ENCODE measurements at regions not wholly inside any gene's neighbourhood (a gene's known extent, or its start where the extent isn't known, plus 50 kb on each side); places are given as distances from the start of the nearest gene placed in this dataset.

DNA sequence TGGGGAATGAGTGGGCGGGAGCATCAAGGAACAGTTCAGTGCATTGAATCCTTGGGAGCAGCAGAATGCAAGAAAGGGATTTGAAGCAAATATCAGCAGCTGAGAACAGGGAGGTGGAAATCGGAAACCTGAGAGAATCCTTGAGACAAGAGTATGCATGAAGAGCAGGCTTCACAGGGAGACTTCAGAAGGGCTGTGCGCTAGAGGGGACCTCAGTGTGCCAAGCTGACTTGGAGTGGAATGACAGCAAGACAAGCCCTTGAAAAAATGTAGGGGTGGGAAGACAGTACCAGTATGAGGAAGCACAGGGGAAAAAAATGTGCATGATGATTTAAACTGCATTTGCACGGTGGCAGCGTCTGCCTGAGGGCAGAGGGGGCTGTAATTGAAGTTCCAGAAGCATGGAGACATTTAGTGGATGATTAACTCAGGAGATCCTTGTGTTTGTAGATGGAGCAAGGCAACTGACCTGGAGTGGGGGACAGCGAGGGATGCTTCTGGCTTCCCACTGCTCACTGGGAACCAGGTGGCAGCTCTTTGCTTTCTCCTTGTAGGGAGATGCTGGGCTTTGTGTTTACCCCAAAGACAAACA lies 204.9 kb upstream of the PLET1 start:
- no peak for DNase-seq
- no peak for ATAC-seq

DNA sequence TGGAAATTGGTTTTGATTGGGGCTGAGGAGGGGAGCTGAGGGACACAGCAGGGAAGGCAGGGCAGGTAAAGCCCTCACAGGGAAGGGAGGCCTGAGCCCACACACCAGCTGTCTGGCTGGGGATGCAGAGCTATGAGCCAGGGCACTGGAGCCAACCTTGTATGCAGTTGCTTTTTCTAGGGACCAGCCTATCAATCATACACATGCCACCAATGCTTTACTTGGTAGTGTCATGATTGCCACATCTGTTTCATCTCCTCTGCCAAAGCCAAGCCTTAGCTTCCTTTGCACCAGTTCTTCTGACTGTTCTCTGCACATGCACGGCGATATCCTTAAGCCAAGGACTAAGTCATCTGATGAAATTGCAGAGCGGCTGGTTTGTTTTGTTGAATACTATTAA lies 207.1 kb upstream of the PLET1 start:
- no peak for DNase-seq
- no peak for ATAC-seq

DNA sequence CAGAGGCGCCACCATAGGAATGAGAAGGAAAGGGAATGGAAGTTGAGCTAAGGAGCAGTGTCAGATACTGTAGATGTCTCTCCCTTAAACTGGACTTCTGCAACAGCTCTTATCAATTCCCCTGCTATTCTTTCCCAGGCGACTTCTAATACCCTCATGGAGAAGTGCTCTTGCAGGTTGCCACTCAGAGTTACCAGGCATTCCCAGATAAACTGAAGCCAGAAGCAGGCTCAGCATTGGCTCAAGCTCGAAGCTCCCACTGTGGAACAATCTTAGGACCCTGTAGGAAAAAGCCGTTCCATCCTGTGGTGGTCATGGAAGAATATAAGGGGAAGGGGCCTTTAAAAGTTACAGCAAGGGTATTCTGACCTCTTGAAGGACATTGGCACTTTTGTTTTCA lies 208.7 kb upstream of the PLET1 start:
- ATAC-seq (no peak), DNase-seq (no peak)

DNA sequence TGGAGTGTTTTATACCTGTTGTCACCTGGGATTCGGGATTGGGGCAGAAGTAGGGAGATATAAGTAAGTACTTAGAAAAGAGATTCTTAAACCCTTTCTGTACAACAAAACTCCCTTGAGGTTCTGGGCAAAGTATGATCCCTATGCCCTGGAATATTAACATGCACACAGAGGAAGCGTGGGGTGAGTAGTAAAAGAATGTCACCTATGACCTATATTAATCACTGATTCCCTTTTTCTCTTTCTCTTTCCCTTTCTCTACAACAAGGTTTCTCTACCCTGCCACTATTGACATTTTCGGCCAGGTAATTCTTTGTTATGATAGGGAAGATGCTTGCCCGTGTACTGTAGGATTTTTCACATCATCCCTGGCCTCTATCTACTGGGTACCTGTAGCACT lies 209.7 kb upstream of the PLET1 start:
- no peak for DNase-seq
- peak; percentile 17 for ATAC-seq

DNA sequence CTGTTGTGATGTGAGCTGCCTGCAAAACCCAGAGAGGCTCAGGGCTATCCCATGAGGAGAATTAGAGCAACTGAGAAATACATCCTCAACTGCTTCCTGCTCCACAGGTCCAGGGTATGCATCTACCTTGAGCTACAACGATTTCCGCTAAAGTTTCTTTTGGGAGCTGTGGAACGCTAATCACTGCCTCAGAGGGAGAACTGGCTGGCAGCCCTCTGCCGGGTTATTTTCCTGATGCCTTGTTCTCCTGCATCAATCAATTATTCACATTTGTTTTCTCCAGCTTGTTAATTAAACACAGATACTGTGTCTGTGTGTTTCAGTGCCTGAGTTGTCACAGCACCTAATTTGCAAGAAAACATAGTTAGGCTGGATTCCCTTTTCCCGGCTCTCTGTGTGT lies 211.1 kb upstream of the PLET1 start:
- ATAC-seq: no peak
- DNase-seq: no peak

DNA sequence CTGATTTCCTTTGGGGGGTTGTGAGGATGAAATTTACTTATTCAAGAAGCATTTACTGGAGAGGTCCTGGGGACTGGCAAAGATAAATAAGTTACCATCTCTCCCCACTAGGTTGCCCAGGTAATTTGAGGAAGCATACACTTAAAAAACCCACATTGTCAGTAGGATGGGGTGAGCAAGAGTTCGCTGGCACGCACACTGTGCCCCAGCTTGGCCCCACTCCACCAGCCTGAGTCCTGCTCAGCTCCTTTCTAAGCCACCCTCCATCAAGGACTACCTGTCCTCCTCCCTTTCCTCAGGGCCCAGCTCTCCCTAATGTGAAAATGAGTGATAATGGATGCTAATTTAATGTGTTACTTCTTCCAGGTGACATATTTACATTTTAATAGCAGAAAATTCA lies 216.5 kb upstream of the PLET1 start:
- no peak for ATAC-seq
- no peak for DNase-seq

DNA sequence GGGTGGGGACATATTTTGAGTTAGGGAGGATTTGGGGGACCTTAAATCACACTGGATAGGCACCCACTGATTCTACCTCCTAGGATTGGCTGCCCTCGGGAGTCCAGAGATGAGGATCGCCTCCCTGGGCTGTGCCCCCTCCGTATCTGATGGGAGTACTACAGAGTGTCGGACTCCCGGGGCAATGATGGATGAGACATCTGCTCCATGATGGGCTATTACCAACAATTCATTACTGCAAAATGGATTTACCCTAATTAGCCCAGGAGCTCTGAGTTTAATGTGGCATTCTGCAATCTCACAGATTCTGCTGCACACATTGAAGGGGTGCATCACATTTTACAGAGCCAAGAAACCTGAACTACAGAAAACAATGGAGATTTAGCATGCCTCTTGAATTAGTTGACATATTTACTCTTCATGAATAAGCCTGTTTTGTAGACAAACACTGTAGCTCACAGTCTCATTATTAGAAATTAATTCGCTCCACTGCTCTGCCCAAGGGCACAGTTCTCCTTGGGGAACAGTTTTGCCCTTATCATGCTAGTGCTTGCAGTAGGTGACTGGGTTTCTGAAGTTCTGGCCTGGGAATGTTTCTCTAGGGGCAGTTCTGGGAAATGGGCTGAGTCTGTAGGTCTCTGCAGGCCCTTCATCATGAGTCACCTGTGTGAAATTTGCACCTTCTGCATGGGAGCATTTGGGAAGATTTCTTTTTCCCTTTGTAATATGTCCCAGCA lies 217.1 kb upstream of the PLET1 start:
- no peak for DNase-seq
- ATAC-seq: no peak

DNA sequence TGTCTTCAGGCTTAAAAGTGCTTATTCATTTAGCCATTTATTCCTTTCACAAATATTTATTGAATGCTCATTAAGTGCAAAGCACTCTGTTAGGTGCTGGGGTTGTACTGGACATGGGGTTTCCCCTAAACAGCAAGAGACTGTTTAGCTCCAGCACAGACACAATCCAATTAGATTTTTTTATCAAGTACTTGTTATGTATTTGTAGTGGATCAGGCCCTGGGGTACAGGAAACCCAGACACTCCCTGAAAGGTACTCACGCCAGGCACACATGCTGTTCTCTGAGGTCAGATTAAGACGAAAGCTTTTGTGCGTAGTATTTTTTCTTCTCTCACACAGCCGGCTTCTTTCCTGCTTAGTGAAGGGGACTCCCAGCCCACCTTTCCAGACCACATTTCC lies 218.1 kb upstream of the PLET1 start:
- DNase-seq (no peak), ATAC-seq (no peak)

DNA sequence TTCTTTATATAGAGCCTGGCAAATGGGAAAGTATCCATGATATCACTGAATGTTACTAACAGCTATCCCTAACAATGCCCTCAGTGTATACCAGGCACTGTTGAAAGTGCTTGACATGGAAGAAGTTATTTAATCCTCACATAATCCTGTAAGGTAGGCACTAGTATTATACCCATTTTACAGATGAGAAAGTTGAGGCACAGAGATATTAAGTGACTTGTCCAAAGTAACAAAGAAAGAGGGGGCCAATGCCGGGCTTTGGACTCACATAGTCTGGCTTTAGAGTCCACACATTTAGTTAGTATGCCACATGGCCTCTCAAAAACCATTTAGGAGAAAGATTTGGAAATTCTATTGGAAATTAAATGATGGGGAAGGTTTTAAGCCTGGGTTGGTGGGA lies 220.8 kb upstream of the PLET1 start:
- DNase-seq (no peak), ATAC-seq (no peak)

DNA sequence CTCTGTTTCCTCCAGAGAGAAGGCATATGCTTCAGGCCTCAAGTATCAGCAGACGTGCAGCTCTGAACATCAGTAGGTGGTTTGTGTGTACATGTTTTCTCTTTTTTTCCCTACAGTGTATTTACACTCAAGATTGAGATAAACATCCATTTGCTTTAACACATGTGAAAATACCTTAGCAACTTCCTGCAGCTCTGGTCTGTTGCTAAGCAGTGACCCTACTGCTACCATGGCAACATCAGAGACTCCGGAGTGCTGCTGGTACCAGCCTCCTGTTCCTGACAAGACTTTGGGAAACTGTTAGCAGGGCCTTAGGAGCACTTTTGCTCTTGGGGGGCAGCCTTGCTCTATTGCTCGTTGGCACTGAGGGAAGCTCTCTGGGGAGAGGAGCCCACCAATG lies 221.2 kb upstream of the PLET1 start:
- DNase-seq (no peak), ATAC-seq (no peak)

DNA sequence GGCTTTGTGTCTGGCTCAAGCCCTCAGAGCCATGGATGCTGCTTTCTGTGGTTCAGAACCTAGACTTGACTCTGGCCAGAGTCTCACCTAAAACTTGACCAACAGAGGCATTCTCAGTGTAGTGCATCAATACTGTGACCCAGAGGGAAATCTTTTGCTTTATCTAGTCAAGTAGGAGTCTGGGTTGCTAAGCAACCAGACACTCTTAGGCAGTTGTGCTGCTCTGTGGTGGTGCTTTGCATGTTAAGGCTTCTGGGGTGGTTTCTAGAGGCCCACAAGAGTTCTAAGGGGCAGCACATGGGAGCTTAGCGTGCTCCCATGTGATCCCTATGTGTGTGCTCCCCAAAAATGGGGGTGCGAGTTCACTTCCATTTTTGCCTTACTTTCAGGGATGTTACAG lies 224.6 kb upstream of the PLET1 start:
- ATAC-seq (no peak), DNase-seq (no peak)

DNA sequence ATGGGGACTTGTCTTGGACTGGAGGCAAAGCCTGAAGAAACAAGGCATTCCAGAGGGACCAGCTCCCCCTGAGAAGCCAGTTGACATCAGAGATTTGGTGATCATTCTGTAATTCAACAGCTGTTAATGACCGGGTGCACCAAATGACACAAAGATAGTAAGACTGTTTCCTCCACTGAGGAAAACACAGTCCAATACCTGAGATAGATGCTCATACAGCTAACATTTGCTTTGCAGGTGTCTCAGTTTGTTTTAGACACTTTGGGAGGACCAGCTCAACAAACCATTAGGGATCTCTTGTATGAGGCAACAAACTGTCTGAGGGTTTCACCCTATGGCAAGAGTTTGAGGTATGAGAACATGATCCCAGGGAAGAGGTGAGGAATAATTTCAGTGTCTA lies 237.2 kb upstream of the PLET1 start:
- ATAC-seq: no peak

DNA sequence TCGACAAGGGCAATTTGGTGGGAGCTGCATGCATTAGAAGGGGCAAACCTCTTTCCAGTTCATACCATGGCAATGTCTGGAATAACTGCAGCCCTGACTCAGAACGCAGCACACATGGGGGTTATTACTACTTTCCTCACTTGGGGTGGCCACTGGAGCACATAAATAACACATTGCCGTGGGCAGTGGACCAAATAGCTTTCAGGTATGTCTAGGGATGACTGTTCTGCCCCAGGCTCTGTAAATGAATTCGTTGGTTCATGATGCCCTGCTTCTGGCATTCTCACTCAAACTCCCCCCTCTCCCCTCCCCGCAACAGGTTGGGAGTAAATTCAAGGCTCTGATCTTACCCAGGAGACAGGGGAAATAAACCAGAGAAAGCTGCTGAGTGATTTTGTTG lies 238.0 kb upstream of the PLET1 start:
- DNase-seq (no peak), ATAC-seq (no peak)

More for the DNA sequence above, 237.2 kb upstream of the PLET1 start:
- no peak for DNase-seq

DNA sequence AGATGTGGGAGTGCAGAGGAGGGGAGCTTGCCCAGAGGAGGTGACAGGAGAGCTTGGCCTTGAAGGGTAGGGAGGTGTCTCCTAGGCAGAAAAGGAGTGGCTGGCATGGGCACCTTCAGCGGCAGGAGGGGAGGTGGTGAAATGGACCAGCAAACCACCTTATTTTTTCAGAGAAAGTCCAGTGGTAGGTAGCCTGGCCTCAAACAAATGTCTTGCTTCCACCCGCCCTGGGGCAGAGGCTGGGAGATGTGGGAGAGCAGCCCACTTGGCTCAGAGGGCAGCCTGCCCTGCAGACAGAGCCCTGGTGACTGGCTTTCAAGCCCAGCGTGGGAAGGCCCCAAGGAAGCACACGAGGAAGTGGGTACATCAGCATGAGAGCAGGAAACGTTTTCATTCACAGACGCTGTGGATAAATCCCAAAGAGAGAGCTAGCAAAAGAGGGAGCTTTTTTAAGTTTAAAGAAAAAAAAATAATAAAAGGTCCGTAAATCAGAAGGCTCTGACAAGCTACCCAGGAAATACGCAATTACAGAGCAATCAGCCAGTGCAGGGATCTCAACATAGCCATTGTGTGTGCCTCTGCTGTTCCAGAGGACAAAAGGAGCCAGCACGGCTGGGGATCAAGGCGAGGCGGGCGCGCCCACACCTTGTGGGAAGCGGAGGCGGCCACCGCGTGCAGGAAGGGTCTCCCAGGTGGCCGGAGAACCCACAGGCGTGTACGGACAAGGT lies 238.7 kb upstream of the PLET1 start:
- no peak for ATAC-seq
- DNase-seq: no peak

DNA sequence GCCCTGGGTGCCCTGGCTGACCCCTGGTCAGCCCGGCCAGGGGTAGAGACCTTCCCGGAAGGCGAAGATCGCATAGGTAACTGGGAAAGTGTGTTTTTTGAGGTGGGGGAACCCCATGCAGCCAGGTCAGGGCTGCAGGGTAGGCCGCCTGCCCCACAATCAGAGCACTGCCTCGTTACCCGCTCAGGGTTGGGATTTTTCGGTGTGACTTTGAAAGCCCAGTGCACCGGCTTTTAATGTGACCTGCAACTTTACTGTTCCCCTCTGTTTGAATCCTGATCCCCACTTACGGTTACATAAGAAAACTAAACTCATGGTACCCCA lies 239.2 kb upstream of the PLET1 start:
- ATAC-seq: no peak
- DNase-seq: no peak

DNA sequence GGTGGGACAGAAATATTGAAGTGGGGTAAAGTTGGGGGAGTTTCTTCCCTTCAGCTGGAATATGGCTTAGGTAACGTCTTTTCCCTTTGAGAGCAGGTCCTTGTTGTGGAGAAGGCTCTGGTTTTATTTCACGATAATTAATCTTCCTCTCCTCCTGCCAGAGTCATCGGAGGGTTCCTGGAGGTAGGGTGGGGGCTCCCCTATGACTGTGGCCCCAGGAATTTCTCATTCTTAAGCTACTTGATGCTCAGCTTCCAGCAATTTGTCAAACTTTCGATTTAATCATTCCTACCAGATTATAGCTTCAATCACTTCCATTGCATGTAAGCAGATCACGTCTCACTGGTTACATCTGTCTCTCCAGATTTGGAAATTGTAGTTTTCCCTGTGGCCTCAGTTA lies 242.8 kb upstream of the PLET1 start:
- DNase-seq (no peak), ATAC-seq (no peak)

DNA sequence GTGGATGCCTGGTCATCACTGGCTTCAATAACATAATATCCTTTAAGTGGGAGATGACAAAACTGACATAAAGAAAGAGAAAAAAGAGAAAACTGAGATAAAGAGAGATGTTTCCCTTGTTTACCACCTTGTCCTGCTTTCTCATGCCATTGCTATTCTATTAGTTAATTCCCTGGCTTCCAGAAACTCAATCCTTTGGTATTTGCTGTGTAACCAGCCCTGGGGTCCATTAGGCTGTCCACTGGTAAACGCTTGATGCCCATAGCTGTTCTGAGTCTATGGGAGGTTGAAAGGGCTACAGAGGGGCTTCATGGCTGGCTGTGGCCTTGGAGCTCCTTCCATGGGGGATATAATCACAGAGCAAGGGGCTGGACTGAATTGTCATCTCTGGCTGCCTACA lies 243.4 kb upstream of the PLET1 start:
- no peak for ATAC-seq
- no peak for DNase-seq

DNA sequence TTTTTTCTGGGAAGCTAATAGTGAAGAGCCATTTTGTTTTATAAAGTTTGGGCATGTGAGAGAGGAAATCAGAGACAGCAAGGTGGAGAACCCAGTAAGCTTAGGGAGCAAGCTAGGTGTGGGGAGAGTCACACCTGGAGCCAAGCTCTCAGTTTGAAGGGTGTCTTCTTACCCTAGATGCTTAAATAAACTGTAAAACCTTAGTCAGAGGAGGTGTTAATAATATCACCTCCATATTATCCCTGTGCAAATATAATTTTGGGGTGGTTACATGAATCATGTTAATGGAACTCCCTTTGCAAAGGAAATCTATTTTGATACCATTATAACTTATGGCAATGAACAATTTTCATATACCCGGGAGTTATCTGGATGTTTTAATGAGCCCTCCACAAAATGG lies 246.2 kb upstream of the PLET1 start:
- DNase-seq (no peak), ATAC-seq (no peak)

DNA sequence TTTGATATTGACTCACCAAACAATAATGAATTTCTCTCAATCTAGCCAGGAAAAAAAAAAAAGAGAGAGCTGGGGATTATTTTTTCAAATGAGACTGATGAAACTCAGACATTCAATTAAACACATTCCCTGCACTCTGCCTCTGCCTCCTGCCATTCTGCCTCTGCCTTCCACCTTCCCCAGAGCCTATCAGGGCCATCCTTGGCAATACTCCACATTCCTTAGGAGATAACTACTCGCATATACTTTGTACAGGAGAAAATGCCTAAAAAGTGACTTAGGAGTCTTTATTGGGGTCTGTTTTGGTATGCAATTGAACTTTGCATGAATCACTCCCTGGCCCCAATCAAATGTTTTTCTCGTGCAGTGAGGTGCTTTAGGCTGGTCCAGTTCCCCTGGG lies 246.6 kb upstream of the PLET1 start:
- DNase-seq: no peak
- ATAC-seq: no peak

DNA sequence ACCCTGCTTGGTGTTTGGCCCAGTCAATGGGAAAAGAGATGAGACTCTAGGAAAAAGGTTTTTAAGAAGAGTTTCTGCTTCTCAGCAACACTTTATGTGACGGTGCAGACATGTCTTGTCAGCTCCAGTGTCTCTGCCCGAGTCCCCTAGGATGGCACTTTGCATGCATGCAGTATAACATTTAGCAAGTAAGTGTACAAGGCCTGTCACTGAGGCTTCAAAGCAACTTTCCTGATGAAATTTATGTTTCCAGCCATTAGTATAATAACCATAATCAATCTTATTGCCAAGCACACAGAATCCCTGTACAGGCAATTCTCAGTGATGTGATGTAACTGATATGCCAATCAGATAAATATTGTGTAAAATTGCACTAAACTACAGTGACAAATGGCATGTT lies 248.1 kb upstream of the PLET1 start:
- no peak for DNase-seq
- ATAC-seq: no peak

DNA sequence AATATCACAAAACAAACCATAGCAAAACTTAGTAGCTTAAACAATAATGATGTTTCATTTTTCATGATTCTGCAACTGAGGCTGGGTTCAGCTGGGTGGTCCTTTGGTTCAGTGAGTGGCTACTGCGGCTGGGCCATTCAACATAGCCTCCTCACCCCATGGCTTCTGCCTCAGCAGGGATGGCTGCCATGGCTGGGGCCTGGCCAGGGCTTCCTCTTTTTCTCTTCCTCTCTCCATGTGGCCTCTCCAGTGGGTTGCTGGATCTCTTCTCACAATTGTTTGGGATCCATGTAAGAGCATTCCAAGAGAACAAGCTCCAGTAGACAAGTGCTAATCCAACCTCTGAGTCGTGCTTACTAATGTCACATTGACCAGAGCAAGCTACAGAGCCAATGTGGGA lies 248.6 kb upstream of the PLET1 start:
- no peak for DNase-seq
- no peak for ATAC-seq

DNA sequence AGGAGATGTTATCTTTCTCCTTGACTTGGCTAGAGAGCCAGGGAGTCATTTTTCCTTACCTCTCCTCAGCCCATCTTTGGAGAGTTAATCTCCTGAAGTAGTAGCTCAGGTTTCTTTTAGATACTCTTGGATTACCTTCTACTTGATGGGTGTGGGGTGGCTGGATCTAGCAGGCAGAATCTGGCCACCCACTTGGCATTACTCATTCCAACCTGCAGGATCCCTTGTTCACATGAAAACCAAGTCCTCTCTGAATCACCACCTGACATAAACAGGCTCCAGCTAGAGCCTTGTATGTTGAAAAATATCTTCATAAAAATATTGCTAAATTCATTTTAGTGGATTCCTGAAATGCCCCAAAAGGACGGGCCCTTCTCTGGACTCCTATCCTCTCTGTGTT lies 250.6 kb upstream of the PLET1 start:
- ATAC-seq (no peak), DNase-seq (no peak)

DNA sequence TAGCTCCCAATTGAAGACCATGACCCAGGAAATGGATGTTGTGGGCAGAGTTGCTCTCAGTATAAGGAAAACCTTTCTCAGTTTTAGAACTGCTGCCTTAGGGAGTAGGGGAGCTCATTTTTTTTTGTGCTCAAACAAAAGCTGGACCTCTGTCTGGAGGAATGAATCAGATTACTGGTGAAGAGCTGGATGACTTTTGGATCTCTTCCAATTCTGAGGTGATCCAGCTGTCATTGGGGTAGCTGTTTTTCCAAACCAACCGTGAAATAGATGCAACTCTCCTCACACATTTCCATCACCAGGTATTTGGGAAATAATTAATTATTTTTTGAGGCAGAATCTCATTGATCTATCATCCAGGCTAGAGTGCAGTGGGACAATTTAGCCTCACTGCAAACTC lies 251.3 kb upstream of the PLET1 start:
- ATAC-seq: no peak
- no peak for DNase-seq

DNA sequence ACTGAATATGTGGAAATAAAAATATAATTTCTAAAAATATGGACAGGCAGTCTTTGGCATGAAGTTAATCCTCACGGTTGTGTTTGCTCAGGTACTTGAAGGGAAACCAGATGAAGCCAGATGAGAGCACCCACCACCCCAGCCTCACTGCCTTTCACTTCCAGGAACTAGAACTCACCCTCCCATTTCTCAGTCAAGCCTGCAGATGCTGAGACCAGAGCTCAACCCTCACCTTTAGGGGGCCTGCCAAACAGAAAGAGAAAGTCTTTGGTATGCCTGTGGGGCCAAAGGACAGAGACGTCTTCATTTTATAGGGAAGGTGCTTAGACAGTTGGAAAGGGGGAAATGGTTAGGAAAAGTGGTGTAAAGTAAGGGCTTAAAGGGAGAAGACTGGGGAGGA lies 252.8 kb upstream of the PLET1 start:
- ATAC-seq (no peak), DNase-seq (no peak)
